ENCODE measurements at regions not wholly inside any gene's neighbourhood (a gene's known extent, or its start where the extent isn't known, plus 50 kb on each side); places are given as distances from the start of the nearest gene placed in this dataset.
"Not testable (repeated sequence)": the region's sequence is repeated elsewhere in the genome, so short reads cannot be mapped to it uniquely, and the experiment has no call there.

DNA sequence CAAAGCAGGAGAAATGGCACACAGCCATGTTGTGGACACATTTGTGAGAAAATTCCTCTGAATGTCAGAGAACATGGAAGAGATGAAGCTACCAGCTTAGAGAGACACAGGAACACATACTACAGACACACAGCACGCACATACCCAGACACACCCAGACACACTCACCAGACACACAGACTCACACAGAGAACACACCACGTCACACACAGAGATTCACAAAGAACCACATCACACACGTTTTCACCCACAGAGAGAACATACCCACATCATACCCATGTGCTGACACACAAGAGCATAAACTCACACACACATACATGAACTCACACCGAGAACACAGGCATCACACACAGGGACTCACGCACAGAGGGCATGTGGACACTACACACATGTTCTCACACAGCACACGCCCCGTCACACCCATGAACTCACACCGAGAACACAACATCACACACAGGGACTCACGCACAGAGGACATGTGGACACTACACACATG, 124.9 kb downstream of the METRNL start:
- no peak for DNase-seq

- DNase-seq: peak; percentile 15
These were observed 125.5 kb downstream of the METRNL start for GRCh38 chr17:83204736-83205386.

GRCh38 chr17:83205387-83206035, 126.1 kb downstream of the METRNL start:
- DNase-seq: peak; percentile 74

GRCh38 chr17:83206036-83206394, 126.6 kb downstream of the METRNL start:
- DNase-seq: not testable (repeated sequence)

GRCh38 chr17:83206819-83207588, 127.6 kb downstream of the METRNL start:
- DNase-seq: peak; percentile 16

DNA sequence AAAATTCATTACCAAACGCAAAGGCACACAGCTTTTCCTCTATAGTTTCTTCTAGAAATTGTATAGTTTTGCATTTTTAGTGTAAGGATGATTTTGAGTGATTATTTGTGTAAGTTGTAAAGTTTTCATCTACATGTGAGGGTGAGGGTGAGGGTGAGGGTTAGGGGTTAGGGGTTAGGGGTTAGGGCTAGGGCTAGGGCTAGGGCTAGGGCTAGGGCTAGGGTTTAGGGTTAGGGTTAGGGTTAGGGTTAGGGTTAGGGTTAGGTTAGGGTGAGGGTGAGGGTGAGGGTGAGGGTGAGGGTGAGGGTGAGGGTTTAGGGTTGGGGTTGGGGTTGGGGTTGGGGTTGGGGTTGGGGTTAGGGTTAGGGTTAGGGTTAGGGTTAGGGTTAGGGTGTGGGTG, 167.6 kb downstream of the METRNL start:
- not testable (repeated sequence) for DNase-seq
